ENCODE measurements at regions not wholly inside any gene's neighbourhood (a gene's known extent, or its start where the extent isn't known, plus 50 kb on each side); places are given as distances from the start of the nearest gene placed in this dataset.

DNA sequence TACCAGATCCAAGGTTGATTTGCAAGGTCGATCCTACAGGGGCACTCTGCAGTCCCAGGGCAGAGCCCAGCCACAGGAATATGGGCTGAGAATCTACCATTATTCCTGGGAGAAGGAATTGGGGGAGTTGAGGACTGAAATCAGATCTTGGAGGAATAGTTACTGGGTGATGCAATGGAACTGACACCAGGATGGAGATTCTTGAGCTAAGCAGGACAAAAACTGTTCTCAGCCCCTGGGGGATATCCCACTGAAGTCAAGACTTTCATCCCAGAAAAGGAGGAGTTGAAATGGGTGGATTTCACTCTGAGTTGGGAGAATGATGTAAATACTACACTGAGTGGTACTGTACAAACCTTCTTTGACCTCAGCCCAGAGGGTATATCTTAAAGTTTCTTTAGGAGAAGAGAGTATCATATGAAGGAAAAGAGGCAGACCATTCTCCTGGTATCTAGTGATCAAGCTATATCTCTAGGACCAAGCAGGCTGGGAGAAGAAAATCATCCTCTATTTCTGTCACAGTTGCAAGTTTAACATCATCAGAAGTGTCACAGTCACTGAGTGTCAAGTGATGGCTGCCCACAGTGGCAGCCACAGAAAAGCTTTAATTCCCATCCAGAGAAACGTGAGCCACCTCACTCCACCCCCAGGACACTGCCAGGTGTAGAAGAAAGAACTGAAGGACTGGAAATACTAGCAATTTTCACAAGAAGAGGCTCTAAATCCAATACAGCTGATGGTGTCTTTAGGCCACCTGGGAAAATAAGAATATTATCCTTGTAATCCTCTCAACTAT, 181.9 kb downstream of the NUAK1 start:
- CTCF ChIA-PET (ENCODE audit: low intra/inter-chr PET ratio, low total read pairs) = no interaction called here
- no peak for ATAC-seq
- Histone ChIP-seq H3K4me2 (ENCODE audit: low read depth, low read length) (no peak overlapping the region), H3K9ac (ENCODE audit: insufficient read depth, low read depth, low read length) (no peak overlapping the region), H3K9me3 (ENCODE audit: low read length) (no peaks in the 10 kb centered on the region), H3K4me1 (ENCODE audit: insufficient read depth, low read length) (no peaks in the 10 kb centered on the region), H3K36me3 (replicated peaks in 1 of 2; ENCODE audit: control insufficient read depth in 1 of 2, insufficient read depth in 2 of 2, low read length in 2 of 2) (no peaks in the 10 kb centered on the region), H3K27me3 (ENCODE audit: control insufficient read depth in 1 of 2, insufficient read depth in 2 of 2, low read length in 2 of 2) (no peaks in the 10 kb centered on the region), H4K20me1 (ENCODE audit: insufficient read depth, low read length) (no peaks in the 10 kb centered on the region), H2AFZ (ENCODE audit: low read length) (no peak overlapping the region), H3K79me2 (ENCODE audit: insufficient read depth, low read length) (no peaks in the 10 kb centered on the region), H3K4me3 (replicated peaks in 1 of 3; ENCODE audit: insufficient read depth in 1 of 3, low read depth in 2 of 3, low read length in 3 of 3) (no peak overlapping the region), H3K27ac (ENCODE audit: extremely low read length, insufficient read depth, low read length) (no peak overlapping the region)
- intact Hi-C loops (cut with micrococcal nuclease; ENCODE audit: unreplicated experiment) (no loop called here), in situ Hi-C loops (cut with HindIII; ENCODE audit: extremely low pct_ligation_motif_present, low pct_unique_long_range_greater_than_20kb) (no loop called here)
- POLR2A ChIA-PET = no interaction called here
- no peak for TF ChIP-seq FOXK1 (CRISPR knock-in tag; IDR thresholded peaks at IDR 0.05; ENCODE audit: borderline replicate concordance, low read depth)
- TF ChIP-seq ZNF34 (CRISPR knock-in tag; IDR thresholded peaks at IDR 0.05; ENCODE audit: borderline replicate concordance) = no peak
- no peak for TF ChIP-seq SNRNP70 (IDR thresholded peaks at IDR 0.05; ENCODE audit: low read depth, low read length)
- TF ChIP-seq, protein P1, sequence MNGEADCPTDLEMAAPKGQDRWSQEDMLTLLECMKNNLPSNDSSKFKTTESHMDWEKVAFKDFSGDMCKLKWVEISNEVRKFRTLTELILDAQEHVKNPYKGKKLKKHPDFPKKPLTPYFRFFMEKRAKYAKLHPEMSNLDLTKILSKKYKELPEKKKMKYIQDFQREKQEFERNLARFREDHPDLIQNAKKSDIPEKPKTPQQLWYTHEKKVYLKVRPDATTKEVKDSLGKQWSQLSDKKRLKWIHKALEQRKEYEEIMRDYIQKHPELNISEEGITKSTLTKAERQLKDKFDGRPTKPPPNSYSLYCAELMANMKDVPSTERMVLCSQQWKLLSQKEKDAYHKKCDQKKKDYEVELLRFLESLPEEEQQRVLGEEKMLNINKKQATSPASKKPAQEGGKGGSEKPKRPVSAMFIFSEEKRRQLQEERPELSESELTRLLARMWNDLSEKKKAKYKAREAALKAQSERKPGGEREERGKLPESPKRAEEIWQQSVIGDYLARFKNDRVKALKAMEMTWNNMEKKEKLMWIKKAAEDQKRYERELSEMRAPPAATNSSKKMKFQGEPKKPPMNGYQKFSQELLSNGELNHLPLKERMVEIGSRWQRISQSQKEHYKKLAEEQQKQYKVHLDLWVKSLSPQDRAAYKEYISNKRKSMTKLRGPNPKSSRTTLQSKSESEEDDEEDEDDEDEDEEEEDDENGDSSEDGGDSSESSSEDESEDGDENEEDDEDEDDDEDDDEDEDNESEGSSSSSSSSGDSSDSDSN (CRISPR knock-in tag; IDR thresholded peaks at IDR 0.05) = no peak
- no peak for TF ChIP-seq CHD4 (IDR thresholded peaks at IDR 0.05; ENCODE audit: borderline replicate concordance, low read length)
- TF ChIP-seq, protein P2, sequence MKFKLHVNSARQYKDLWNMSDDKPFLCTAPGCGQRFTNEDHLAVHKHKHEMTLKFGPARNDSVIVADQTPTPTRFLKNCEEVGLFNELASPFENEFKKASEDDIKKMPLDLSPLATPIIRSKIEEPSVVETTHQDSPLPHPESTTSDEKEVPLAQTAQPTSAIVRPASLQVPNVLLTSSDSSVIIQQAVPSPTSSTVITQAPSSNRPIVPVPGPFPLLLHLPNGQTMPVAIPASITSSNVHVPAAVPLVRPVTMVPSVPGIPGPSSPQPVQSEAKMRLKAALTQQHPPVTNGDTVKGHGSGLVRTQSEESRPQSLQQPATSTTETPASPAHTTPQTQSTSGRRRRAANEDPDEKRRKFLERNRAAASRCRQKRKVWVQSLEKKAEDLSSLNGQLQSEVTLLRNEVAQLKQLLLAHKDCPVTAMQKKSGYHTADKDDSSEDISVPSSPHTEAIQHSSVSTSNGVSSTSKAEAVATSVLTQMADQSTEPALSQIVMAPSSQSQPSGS (CRISPR knock-in tag; IDR thresholded peaks at IDR 0.05) = no peak
- no peak for TF ChIP-seq NFKB2 (CRISPR knock-in tag; IDR thresholded peaks at IDR 0.05; ENCODE audit: borderline replicate concordance)
- TF ChIP-seq ZNF530 (CRISPR knock-in tag; IDR thresholded peaks at IDR 0.05; ENCODE audit: low read depth) = no peak
- no peak for TF ChIP-seq ZNF30 (CRISPR knock-in tag; IDR thresholded peaks at IDR 0.05)
- no peak for TF ChIP-seq PTBP1 (IDR thresholded peaks at IDR 0.05; ENCODE audit: low read depth, low read length, poor library complexity, severe bottlenecking)
- TF ChIP-seq DPF2 (CRISPR knock-in tag; IDR thresholded peaks at IDR 0.05; ENCODE audit: borderline replicate concordance, low read depth) = no peak
- no peak for TF ChIP-seq EEA1 (CRISPR knock-in tag; IDR thresholded peaks at IDR 0.05; ENCODE audit: borderline replicate concordance)
- TF ChIP-seq ZNF747 (CRISPR knock-in tag; IDR thresholded peaks at IDR 0.05; ENCODE audit: borderline replicate concordance) = no peak
- TF ChIP-seq, protein P3, sequence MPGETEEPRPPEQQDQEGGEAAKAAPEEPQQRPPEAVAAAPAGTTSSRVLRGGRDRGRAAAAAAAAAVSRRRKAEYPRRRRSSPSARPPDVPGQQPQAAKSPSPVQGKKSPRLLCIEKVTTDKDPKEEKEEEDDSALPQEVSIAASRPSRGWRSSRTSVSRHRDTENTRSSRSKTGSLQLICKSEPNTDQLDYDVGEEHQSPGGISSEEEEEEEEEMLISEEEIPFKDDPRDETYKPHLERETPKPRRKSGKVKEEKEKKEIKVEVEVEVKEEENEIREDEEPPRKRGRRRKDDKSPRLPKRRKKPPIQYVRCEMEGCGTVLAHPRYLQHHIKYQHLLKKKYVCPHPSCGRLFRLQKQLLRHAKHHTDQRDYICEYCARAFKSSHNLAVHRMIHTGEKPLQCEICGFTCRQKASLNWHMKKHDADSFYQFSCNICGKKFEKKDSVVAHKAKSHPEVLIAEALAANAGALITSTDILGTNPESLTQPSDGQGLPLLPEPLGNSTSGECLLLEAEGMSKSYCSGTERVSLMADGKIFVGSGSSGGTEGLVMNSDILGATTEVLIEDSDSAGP (CRISPR knock-in tag; IDR thresholded peaks at IDR 0.05; ENCODE audit: borderline replicate concordance) = no peak
- TF ChIP-seq CENPT (CRISPR knock-in tag; IDR thresholded peaks at IDR 0.05; ENCODE audit: low read depth) = no peak
- FAIRE-seq = no peak
- 0% methylated on average over 2 of the region's 2 CpGs for WGBS (ENCODE audit: low lambda C conversion rate)
- DNase-seq (ENCODE audit: low spot score) = no peak
- no TSS peak for BruUV-seq (replicated peaks)
